HG03442 (cell line): ENCODE measurements at regions not wholly inside any gene's neighbourhood (a gene's known extent, or its start where the extent isn't known, plus 50 kb on each side); places are given as distances from the start of the nearest gene placed in this dataset.

Experiments used
- ATAC-seq: cut with Tn5 transposase; IDR thresholded peaks from one replicate; pipeline ENCODE4 v1.9.1; 2021; ENCODE audit warnings: mild to moderate bottlenecking, moderate library complexity; ENCODE audit not compliant: unreplicated experiment

GRCh38 chr18:78836838-78837237, 142.8 kb upstream of the SALL3 start:
- ATAC-seq: no peak

GRCh38 chr18:78837754-78838153, 141.9 kb upstream of the SALL3 start:
- ATAC-seq: no peak

GRCh38 chr18:78838183-78838582, 141.4 kb upstream of the SALL3 start:
- no peak for ATAC-seq

DNA sequence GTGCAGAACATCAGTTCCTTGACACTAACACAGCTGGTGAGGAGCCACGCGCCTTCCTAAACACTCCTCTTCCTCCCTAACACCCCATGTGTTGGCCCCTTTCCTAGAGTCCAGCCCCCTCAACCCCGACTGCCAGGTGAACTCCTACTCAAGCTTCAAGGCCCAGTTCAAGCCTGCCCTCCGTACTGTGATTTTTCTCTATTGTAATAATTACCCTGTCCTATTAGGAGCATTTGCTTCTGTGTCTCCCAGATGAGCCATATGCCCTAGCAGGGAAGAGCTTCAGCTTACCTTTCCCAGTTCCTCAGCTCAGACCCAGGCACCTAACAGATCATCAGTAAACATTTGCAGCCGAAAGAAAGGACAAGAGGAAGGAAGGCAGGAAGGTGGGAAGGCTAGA, 130.6 kb upstream of the SALL3 start:
- no peak for ATAC-seq

DNA sequence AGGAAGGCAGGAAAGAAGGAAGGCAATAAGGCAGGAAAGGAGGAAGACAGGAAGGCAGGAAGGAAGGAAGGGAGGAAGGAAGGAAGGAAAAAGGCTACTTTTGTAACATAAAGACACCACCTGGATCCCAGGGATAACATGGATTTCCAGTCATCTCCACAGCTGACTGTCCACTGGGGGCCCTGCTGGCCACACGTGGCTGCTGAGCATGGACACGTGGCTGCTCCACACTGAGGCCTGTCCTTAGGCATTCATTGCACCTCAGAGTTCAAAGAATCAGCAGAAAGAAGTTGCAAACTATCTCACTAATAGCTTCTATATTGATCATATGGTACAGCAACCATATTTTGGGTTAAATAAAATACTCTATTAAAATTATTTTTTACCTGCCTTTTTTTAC, 130.2 kb upstream of the SALL3 start:
- ATAC-seq: no peak

DNA sequence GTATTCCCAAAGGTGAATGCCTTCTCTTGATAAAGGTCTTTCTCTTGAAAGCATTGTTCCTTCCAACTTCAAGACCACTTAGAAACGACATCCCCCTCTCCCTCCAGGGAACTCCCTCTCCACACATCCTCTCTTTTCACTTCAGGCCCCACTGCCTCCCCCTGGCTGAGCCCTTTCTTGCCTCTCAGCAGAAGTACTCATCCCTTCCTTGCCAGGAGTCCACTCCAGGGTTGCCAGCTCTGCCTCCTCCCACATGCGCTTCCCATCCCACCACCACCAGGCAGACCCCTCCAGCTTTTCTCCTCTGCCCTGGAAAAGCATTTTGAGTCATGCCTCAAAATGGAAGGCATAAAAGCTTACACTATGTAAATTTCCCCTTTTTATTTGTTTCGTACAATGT, 126.3 kb upstream of the SALL3 start:
- no peak for ATAC-seq

DNA sequence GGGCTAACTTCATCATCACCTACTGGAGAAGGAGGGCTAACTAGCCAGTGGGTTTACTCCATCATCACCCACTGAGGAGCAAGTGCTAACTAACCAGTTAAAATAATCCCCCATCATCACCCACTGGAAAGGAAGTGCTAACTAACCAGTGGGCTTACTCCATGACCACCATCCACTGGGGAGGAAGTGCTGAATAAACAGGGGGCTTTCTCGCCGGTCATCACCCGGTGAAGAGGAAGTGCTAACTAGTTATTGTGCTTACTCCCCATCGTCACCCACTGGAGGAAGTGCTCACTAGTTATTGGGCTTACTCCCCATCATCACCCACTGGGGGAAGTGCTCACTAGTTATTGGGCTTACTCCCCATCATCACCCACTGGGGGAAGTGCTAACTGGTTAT, 124.4 kb upstream of the SALL3 start:
- no peak for ATAC-seq

GRCh38 chr18:78856569-78857313, 122.9 kb upstream of the SALL3 start:
- ATAC-seq: no peak

- no peak for ATAC-seq
Observed at GRCh38 chr18:78857314-78858150, 122.1 kb upstream of the SALL3 start.

DNA sequence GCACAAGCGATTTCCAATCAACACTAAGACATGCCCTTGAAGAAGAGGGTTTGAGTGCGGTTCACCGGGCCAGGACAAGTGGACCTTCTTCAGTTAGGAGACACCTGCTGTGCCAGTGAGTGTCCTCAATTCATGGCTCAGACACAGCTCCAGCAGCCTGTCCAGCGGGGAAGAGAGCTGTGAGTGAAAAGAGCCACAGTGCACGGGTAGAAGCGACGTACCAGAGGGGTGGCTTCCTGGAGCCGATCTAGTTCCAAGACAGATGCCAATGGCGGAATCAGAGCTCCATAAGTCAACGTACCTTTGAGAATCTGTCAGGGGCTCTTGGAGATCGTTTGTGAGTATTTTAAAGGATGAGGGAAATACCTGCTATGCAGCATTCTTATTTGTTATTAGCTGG, 119.9 kb upstream of the SALL3 start:
- no peak for ATAC-seq

DNA sequence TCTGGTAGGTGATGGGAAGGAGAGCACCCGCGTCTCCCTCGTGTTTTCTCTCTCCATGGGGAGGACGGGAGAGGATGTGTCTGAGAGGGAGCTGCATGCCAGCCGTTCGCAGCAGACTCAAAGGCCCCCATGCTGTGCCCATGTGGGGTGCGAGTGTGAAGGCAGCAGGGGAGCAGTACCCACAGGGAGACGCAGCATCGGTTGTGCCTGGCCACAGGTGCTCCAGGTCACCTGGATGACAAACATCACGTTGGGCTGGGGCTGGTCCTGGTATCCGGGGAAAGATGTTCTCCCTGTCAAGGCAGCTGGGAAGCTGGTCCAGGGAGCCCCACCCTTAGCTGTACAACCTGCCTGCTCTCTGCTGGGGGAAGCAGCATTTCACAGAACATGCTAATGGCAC, 119.5 kb upstream of the SALL3 start:
- ATAC-seq: no peak

DNA sequence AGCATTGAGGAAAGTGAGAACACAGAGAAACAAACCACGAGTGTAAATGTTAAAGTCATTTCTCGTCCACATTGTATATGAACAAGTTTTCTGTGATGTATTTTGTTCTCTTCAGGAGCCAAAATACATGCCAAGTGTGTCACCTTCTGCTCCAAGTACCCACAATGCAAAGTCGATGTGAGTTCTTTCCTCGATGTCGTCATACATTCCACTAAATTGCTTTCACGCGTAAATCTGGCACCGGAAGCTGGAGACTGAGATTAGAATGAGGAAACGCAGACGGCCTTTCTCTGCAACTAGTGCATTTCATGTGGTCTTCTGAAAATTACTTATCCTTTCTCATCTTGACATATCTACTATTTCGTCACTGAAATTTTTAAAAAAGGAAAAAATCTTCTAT, 118.5 kb upstream of the SALL3 start:
- ATAC-seq: no peak

- ATAC-seq: no peak
Observed at GRCh38 chr18:78861706-78862105, 117.9 kb upstream of the SALL3 start.

DNA sequence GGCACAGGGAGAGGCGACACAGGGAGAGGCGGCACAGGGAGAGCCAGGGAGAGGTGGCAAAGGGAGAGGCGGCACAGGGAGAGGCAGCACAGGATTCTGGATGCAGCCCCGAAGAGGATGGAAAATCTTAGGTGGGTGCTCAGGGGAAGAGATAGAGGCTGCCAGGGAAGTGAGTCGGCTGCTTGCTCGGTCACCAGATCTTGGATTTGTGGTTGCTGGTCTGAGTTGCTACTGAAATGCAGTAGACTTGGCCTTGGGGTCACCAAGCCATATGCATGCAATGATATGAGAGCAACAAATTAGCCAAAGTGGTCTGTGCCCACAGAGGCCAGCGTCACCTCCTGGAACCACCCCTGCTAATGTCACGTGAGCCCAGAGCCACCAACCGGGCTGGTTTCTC, 117.2 kb upstream of the SALL3 start:
- no peak for ATAC-seq

GRCh38 chr18:78865056-78865598, 114.5 kb upstream of the SALL3 start:
- no peak for ATAC-seq

GRCh38 chr18:78865771-78866310, 113.8 kb upstream of the SALL3 start:
- ATAC-seq: no peak

GRCh38 chr18:78867131-78867530, 112.5 kb upstream of the SALL3 start:
- ATAC-seq: no peak

DNA sequence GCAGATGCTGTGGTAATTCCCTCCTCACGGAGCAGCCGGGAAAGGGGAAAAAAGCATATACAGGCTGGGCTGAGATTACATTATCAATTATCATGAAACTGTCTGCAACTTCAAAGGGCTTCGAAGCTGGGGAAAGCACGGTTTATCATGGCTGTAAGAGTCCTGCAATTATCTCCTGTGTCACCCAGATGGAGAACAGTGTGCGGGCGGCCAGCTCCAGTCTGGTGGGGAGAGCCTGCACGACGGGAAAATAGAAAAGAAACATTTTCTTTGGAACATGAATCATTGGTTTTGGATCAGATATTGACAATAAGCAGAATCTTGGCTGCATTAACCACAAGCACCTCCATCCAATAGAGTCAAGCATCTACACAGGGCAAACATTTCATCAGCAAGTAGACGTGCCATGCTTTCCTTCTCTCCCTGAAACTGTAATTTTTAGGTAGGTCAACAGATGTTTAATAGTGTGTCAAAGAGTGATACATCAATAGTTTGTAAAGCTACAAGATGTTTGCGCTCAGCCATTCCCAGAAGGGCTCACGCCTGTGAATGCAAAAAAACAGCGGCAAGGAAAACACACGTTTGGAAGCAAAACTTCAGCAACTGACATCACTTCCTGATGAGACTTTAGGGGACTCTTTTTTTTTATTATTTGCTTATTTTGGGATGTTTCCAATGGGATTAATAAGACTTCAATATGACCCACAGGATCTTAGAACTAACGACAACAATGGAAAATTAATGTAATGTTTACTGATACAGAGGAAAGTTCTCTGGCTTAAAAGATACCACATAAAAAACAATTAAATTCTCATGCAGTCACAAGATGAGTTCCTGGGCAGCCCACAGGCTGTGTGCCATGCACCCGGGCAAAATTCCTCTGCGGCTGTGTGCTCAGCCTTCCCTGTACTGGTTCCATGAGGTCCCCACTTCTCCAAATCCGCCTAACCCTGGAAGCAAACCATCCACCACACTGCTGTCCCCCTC, 111.0 kb upstream of the SALL3 start:
- ATAC-seq: no peak

DNA sequence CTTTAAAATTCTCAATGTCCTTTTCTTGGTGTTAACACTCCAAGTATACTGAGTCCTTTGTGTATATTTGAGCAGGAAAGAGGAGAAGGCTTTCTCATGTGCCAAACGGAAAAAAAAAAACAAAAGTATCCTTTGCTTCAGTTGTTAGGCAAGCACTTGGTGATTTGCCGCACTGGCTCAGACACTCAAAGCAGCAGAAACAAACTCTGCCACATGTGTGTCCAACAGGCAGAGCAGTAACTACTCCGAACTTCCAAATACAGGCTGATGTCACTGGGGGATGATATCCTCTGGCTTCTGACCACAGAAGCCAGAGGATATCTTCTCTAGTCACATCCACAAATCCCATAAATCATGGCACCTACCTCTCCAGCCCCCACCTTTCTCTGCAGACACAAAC, 108.0 kb upstream of the SALL3 start:
- no peak for ATAC-seq

DNA sequence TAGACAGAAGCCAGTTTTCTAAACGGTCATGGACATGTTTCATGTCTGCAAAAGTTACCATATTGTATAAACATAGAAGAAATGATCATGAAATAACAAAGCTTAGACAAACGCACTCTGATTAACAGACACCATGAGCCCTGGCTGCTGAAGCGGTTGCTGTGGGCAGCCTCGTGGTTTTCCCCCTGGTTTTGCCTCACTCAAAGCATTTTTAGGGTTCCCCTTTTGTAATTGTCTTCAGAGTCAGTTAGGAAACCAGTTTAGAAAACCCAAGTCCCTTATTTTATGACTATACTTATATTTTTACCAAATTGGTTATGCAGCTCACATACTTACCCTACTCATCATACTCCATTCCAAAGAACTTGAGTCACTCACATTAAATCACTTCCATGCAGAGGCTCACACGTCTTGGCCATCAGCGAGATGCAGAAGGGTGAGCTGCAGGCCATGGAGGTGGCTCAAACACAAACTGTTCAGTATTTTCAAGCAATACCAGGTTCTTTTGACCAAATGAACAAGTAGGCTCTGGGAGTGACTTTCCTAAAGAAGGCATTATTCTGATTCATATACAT, 105.6 kb upstream of the SALL3 start:
- no peak for ATAC-seq
